ENCODE measurements at regions not wholly inside any gene's neighbourhood (a gene's known extent, or its start where the extent isn't known, plus 50 kb on each side); places are given as distances from the start of the nearest gene placed in this dataset.

DNA sequence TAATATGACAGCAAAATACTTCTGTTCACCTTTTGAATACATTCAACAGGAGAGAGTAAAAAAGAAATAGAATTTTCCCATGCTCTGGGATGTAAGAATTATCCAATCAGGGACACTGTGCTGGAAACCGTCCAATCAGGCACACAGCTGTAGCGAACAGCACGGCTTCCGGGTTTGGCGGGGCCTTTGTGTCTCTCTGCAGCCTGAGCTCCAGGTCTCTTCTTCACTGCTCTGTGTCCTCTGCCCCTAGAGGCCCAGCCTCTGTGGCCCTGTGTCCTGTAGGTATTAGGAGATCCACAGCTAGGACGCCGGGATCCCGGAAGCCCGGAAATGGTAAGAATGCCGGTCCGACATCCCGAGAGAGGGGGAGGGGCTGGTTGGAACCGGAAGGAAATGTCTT lies 92.7 kb downstream of the ZNF737 start:
- TF ChIP-seq, protein P1, sequence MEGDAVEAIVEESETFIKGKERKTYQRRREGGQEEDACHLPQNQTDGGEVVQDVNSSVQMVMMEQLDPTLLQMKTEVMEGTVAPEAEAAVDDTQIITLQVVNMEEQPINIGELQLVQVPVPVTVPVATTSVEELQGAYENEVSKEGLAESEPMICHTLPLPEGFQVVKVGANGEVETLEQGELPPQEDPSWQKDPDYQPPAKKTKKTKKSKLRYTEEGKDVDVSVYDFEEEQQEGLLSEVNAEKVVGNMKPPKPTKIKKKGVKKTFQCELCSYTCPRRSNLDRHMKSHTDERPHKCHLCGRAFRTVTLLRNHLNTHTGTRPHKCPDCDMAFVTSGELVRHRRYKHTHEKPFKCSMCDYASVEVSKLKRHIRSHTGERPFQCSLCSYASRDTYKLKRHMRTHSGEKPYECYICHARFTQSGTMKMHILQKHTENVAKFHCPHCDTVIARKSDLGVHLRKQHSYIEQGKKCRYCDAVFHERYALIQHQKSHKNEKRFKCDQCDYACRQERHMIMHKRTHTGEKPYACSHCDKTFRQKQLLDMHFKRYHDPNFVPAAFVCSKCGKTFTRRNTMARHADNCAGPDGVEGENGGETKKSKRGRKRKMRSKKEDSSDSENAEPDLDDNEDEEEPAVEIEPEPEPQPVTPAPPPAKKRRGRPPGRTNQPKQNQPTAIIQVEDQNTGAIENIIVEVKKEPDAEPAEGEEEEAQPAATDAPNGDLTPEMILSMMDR (IDR thresholded peaks at IDR 0.05): no peak
- TF ChIP-seq POLR2A (IDR thresholded peaks at IDR 0.05): no peak

Data from lower leg skin (tissue), 3 donors.